Skin of body (tissue), 1 donor: ENCODE measurements at regions not wholly inside any gene's neighbourhood (a gene's known extent, or its start where the extent isn't known, plus 50 kb on each side); places are given as distances from the start of the nearest gene placed in this dataset.

ENCODE experiments used
- DNase-seq: peaks from one replicate; lab custom pipeline; 2025; lab: John Stamatoyannopoulos, UW

DNA sequence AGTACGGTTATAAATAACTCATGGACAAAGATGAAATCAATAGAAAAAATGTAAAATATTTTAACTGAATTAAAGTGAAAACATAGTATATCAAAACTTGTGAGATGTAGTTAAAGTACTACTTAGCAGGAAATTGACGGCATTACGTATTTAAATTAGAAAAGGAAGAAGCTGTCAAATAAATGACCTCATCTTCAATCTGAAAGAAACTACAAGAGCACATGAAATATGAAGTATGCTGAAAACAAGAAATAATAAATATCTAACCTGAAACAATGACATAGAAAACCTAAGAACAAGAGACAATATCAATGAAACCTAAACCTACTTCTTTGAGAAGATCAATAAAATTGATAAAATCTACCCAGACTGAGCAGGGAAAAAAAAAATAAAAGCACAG lies 122.2 kb upstream of the PDE4B start:
- no peak for DNase-seq

DNA sequence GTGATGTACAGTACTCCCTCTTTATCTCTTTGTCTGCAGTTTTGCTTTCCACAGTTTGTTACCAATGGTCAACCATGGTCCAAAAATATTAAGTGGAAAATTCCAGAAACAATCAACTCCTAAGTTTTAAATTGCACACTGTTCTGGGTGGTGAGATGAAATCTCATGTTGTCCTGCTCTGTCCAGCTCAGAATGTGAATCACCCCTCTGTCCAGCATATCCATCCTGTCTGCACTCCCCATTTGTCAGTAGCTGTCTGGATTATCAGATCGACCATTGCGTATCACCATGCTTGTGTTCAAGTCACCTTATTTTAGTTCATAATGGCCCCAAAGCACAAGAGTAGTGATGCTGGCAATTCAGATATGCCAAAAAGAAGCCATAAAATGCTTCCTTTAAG lies 118.2 kb upstream of the PDE4B start:
- DNase-seq: no peak

DNA sequence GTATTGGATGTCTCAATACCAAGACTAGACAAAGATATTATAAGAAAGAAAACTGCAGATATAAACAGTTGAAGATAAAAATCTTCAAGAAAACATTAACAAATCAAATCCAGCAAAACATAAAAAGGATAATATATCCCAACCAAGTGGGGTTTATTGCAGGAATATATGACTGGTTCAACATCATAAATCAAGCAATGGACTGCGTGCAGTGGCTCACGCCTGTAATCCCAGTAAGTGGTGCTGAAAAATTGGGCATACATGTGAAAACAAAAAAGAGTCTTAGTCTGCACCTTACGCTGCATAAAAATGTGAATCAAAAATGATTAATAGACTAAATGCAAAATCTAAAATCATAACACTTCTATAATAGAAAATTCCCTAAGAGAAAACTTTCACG lies 112.9 kb upstream of the PDE4B start:
- DNase-seq: no peak

DNA sequence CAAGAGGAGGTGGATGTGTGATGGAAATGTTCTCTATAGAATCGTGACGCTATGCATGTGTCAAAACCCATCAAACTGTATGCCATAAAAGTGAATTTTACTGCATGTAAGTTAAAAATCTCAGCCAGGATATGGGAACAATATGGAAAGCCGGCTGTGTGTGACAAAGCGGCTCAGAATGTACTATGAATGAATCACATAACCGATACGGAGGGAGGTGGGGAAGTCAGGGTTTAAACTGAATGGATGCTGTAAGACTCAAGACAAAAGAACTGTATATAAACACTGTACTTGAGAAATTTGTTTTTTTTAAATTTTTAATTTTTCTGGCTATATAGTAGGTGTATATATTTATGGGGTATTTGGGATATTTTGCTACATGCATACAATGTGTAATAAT lies 111.6 kb upstream of the PDE4B start:
- no peak for DNase-seq

DNA sequence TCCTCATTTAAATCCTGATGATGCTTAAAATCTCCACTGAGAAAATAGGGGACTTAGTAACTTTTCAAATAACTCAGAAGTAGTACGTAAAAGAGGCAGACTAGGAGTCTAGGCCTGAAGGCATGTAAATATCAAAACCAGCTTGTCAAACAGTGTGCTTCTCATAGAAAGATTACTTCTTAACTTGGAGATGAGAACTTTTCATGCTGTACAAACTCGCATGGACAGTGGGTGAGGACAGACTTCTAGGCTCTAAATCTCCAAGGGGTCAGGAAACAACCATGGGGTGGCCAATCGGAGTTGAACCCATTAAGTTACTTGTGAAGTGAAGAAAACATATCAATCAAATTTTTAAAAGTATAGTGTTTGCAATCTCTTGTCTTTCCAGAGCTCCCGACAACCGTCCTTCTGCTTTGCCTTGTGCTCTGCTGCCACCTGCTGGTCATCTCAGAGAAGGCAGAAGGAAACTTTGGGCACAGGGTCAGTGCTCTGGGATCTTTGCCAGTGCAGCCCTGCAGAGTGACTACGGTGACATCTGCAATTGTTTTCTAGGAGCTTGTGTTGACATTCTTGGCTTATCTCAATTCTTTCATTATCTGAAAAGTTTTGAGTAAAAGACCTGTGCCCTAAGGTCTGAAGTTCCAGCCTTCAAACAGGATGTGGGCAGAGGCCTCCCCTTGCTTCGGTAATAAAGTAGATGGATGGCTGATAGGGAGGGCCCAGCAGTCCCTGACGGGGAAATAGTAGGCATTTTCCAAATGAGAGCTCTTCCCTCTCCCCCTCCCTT lies 105.1 kb upstream of the PDE4B start:
- peak; percentile 83 for DNase-seq

DNA sequence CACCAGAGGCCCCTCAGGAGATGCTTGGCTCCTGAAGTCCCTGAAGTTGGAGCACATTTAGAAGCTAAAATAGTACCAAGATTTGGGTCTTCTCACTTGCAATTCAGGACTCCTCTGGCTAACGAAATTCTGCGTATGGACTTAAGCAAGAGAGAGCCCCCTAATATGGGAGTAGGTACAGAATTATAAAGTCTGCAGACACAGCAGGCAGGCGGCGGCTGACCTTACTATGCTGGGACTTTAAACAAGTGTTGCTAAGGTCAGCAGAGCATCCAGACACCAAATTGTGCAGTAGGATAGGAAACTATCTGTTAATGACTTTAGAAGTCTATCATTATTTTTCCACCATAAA lies 104.5 kb upstream of the PDE4B start:
- no peak for DNase-seq

DNA sequence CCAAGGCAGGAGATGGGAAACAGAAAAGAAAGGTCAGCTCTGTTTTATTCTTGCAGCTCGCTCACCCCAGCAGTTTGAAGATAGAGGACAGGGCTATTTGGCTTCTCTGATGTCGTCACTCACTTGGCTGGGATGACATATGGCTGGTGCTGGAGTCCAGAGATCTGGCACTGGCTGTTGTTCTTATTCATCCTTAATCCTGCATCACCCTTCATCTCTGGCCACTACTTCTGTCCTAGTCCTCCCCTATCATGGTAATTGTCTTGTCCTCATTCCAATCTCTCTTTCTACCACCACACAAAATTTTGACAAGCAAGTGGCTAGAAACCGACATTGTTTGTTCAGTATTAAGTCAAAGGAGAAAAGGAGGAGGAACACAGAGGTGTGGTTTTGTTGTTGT lies 103.8 kb upstream of the PDE4B start:
- DNase-seq: no peak

DNA sequence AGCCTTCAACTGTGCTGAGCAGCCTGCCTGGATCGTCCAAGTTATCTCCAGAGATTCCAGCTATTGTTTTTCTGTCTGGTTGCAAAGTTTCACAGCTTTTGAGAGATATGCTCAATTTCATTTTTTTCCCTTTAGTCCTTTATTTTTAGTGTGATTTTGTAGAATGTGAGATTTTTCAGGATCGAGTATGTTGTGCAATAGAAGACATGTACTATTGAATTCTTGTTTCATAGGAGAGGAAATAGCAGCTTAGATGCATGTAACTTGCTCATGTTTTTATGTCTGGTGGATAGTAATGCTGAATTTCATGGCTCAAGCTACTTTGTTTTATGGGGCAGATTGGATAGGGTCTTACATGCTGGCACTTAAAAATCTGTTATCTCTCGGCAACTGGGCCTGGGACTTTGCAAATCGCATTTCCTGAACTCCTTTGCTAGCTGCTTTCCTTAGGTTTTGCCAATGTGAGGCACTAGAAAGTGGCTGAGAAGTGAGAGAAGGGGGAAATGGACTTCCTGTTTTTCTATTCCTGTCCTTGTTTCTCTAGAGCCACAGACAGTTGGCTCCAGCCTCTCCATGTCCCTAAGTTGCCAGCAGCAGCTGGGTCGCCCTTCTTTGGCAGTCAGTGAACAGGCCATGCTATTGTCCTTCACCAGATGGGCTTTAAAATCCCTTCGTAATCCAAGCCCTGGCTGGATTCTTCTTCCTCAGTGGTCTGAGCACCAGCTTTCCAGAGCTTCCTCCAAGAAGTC lies 101.4 kb upstream of the PDE4B start:
- DNase-seq: no peak

DNA sequence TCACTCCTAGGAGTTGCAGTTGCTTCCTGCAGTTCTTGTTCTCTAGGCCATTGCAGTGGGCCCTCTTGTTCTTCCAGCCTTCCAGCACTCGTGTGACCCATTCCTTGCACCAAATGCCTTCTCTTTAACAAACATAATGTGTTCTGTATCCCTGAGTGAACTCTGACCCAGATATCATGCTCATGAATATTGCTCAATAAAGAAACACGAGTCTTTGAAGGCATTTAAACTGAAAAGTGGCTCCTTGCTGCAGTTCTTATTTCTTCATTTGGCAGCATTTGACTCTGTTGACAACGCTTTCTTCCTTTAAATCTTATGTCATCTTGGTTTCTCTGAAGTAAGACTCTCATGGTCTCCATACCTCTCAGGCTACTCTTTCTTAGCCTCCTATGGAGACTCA lies 100.7 kb upstream of the PDE4B start:
- DNase-seq: no peak

DNA sequence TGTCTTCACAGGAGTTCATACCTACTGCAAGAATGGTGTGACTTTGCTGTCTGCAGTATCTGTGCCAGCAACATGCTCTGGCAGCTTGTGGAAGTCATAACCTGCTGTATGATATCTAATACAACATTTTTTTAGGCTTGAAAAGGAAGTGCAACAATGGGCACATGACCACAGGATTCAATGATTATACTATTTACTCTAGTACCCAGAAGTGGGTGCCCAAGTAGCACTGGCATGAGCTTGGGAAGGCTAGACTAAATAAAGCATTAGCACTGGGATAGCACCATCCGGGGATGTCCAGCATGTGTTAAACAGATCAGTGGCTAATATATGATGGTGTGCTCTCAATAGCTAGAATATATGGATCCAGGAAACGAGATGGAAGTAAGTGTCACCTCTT lies 98.6 kb upstream of the PDE4B start:
- no peak for DNase-seq

DNA sequence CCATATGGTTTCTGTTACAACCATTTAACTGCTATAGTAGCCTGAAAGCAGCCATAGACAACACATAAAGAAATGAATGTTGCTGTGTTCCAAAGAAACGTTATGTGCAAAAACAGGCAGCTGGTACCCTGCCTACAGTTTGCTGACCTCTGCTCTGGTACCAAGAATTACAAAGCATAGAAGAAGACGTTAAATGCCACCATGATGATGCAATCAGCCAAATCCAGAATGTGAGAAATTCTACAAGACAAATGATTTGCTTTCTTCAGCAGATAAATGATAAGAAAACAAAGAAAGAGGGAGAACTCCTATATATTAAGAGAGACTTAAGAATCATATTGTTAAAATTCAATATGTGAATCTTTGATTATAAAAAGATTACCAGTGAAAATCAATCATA lies 97.8 kb upstream of the PDE4B start:
- no peak for DNase-seq

DNA sequence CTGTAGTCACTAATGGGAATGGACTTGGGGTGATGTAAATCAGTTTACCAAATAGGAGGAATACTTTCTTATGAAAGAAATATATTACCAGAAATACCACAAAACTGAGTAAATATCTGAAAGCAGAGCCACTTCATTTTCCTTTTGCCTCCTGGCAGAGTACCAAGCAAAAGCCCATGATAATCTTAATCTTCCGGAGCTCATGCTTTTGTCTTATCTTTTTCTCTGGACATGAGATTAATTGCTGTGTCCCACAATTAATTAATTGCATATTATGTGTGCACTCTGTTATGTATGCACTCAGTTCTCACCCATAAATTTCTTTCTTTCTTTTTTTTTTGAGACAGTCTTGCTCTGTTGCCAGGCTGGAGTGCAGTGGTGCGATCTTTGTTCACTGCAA lies 94.1 kb upstream of the PDE4B start:
- no peak for DNase-seq

DNA sequence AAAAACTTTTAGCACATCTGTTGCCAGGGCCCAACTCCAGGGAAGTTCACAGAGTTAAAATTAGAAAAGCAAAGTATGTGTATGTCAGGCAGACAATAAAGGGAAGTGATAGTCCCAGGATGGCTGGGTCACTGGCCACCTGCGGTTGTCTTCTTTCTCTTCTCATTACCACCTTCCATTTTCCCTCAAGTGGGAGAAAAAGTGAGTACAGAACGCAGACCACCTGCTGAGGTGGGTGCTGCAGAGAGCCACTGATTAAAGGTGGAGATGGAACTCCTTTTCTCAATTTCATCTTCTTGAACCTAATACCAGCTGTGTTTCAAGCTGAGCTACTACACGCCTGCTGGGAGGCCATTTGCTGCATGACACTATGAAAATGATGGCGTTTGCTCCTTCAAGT lies 88.8 kb upstream of the PDE4B start:
- DNase-seq: no peak

DNA sequence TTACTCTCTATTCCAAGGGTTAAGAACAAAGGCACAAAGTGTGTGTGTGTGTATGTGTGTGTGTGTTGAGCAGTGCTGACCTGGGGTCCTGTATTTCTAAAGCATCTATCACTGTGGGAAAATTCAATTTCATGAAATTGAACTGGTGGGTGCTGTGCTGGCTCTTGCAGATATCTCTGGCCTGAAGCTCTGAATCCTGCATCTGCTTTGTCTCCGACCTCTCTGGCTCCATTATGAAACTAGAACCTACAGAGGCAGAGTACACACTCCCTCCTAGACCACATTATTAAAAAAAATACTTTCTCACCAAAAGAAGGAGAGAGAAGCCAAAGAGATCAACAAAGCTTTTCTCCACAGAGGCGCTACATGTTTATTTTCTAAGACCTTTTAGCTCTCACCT lies 88.4 kb upstream of the PDE4B start:
- no peak for DNase-seq

DNA sequence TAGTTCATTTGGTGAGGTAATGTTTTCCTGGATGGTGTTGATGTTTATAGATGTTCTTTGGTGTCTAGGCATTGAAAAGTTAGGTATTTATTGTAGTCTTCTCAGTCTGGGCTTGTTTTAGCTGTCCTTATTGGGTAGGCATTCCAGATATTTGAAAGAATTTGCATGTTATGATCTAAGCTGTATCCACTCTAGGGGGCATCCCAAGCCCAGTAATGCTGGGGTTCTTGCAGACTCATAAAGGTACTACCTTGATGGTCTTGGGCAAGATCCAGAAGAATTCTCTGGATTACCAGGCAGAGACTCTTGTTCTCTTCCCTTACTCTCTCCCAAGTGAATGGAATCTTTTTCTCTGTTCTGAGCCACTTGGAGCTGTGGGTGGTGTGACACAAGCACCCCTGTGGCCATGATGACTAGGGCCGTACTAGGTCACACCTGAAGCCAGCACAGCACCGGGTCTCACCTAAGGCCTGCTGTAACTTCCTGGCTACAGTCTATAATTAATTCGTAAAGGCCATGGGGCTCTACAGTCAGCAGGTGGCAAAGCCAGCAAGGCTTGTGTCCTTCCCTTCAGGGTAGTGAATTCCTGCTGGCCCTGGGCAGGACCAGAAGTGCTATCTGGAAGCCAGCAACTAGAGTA lies 74.8 kb upstream of the PDE4B start:
- DNase-seq: no peak

DNA sequence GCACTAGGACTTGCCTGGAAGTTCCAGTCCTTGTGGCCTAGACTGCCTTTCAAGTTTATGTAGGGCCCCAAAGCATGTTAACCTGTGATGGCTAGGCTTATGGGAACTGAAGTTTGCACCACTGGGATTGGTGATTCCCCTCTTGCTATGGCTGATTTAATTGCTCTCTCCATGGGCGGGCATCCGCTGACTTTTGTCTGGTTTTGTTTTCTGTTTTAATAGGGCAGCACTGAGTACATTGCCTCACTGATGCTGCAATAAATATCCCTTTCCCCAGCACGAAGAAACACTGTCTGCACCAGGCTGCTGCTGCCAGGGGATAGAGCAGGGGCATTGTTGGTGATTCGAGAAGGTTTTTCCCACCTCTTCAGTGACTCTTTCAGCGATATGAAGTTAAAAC lies 73.3 kb upstream of the PDE4B start:
- DNase-seq: no peak

DNA sequence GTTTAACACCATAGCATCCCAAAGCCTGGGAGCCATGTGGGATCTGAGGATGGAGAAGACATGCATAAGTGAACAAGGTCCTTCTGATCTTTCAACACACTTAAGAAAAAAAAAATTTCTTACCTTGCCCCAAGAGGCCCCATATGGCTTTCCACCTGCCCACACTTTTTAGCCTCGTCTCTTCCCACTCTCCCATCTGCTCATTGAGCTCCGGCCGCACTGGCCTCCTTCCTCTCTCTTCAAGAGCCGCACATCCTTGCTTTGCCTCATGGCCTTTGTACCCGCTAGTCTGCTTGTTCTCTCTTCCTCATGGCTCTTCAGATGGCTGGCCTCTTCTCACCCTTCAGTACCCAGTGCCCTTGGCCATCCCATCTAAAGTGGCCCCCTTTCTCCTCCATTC lies 70.2 kb upstream of the PDE4B start:
- no peak for DNase-seq

DNA sequence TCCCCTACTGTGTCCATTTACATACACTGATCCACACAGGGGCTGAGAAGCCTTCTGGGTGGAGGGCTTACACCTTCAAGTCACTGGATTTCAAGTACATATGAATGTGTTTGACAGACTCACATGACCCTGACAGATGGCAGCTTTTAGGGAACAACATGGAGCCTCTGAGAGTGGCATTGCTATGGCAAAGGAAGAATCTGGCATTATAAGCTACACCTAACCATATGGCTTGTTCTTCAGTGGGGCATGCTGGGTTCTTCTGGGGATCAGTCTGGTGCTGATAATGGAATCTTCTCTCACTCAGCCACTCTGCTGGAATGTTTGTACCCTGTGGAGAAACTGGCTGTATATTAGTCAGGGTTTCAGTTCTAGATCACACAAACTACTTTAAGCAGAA lies 68.5 kb upstream of the PDE4B start:
- DNase-seq: no peak

DNA sequence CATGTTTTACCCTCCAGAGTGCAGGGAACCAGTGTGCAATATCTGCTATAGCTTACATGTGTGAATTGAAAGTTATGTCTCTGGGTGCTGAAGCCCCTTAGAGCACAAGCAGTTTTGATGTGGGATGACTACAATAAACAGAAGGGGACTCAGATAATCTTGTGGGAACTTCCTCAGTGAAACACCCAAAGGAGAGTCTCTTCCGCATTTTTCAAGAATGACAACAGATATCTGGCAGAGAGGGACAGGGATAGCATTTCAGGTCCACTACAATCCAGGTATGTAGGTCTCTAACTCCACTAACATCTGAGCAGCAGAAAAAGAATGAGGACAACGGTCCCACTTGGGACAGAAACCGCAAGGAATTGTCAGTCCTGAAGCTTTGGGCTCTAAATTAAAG lies 67.6 kb upstream of the PDE4B start:
- DNase-seq: no peak

DNA sequence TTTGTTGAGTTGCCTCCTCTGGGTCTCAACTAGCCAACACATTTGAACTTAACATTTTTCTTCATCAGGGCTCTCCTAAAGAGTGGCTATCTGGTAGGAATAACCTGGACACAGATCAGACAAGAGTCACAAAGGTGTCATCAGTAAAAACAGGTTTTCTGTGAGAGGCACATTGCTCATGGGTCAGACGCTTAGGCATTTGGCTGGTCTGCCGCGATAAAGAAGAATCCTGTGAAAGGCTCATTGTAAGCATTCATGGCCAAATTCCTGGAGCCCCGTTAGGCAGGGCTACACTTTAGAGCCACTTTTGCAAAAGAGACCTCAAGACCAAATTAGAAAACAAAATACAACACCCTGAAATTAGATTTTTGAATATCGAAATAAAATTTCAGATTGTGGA lies 64.2 kb upstream of the PDE4B start:
- no peak for DNase-seq

DNA sequence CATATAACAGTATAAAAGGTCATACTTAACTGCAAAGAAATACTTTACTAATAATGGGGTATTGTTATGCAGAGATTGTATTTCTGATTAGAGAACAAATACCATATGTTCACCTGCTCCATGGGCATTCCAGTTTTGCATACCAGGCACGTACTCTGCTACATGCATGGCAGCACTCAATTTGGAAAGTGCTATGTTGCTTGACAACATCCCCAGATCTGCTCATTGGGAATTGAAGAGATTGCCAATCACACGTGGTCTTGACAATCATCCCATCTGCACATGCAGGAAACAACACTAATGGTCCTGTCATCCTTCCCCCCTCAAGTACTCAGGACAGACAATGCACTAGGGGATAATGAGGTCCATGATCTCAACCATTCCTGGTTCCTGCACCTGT lies 63.4 kb upstream of the PDE4B start:
- DNase-seq: no peak

DNA sequence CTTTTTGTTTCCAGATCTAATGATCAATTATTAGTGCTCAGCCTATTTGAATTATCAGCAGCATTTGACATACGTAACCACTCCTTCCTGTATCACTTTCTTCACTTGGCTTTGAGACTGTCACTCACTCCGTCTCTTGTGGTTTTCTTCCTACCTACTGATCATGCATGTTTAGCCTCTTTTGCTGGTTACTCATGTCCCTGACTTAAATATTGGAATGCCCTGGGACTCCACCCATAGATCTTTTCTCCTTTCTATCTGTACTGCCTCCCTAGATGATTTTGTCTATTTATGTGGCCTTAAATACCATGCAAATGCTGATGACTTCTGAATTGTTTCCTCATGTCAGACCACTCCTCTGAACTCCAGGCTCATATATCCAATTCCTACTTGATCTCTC lies 57.7 kb upstream of the PDE4B start:
- no peak for DNase-seq

DNA sequence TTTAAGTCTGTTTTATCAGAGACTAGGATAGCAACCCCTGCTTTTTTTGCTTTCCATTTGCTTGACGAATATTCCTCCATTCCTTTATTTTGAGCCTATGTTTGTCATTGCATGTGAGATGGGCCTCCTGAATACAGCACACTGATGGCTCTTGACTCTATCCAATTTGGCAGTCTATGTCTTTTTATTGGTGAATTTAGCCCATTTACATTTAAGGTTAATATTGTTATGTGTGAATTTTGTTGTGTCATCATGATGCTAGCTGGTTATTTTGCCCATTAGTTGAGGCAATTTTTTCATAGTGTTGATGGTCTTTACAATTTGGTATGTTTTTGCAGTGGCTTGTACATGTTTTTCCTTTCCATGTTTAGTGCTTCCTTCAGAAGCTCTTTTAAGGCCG lies 50.7 kb upstream of the PDE4B start:
- DNase-seq: no peak
